ENCODE measurements at regions not wholly inside any gene's neighbourhood (a gene's known extent, or its start where the extent isn't known, plus 50 kb on each side); places are given as distances from the start of the nearest gene placed in this dataset.

GRCh38 chr3:20336572-20336971 is 150.6 kb upstream of the SGO1 start:
- TF ChIP-seq, protein P1, sequence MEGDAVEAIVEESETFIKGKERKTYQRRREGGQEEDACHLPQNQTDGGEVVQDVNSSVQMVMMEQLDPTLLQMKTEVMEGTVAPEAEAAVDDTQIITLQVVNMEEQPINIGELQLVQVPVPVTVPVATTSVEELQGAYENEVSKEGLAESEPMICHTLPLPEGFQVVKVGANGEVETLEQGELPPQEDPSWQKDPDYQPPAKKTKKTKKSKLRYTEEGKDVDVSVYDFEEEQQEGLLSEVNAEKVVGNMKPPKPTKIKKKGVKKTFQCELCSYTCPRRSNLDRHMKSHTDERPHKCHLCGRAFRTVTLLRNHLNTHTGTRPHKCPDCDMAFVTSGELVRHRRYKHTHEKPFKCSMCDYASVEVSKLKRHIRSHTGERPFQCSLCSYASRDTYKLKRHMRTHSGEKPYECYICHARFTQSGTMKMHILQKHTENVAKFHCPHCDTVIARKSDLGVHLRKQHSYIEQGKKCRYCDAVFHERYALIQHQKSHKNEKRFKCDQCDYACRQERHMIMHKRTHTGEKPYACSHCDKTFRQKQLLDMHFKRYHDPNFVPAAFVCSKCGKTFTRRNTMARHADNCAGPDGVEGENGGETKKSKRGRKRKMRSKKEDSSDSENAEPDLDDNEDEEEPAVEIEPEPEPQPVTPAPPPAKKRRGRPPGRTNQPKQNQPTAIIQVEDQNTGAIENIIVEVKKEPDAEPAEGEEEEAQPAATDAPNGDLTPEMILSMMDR (conservative IDR thresholded peaks at IDR 0.05) = no peak
- TF ChIP-seq ZFX (IDR thresholded peaks at IDR 0.05) = no peak
- H3K27ac ChIP-seq = no peak overlapping the region

- TF ChIP-seq, protein P1 (conservative IDR thresholded peaks at IDR 0.05) = no peak
- no peak for TF ChIP-seq ZFX (IDR thresholded peaks at IDR 0.05)
- no peak overlapping the region for H3K27ac ChIP-seq
Observed at GRCh38 chr3:20334842-20335241, 148.8 kb upstream of the SGO1 start.

DNA sequence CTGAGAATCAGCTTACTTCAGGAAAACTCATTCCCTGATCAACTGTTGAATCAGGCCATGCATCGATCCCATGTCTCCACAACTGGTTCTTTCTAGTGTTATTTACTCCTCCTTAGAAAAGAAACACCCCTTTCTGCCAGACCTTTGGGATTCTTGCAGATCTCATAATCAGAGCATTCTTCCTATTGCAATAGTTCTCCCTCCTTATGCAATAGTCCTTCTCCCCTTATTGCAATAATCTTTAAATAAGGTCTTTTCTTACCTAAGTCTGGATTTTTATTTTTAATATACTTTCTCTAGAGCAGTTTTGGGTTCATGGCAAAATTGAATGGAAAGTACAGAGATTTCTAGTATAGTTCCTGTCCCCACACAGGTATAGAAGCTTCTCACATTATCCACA is 141.9 kb upstream of the SGO1 start:
- TF ChIP-seq, protein P1 (conservative IDR thresholded peaks at IDR 0.05) = no peak
- TF ChIP-seq ZFX (IDR thresholded peaks at IDR 0.05) = no peak
- H3K27ac ChIP-seq = no peak overlapping the region

DNA sequence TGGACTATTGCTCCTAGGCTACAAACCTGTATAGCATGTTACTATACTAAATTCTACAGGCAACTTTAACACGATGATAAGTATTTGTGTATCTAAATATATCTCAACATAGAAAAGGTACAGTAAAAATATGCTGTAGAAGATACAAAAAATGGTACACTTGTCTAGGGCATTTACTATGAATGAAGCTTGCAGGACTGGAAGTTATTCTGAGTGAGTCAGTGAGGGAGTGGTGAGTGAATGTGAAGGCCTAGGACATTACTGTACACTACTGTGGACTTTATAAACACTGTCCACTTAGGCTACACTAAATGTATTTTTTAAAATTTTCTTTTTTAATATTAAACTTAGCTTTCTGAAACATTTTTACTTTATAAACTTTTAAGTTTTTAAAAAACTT is 140.5 kb upstream of the SGO1 start:
- no peak for TF ChIP-seq ZFX (IDR thresholded peaks at IDR 0.05)
- TF ChIP-seq, protein P1 (conservative IDR thresholded peaks at IDR 0.05) = no peak
- no peak overlapping the region for H3K27ac ChIP-seq

- H3K27ac ChIP-seq = no peak overlapping the region
- no peak for TF ChIP-seq ZFX (IDR thresholded peaks at IDR 0.05)
- TF ChIP-seq, protein P1 (conservative IDR thresholded peaks at IDR 0.05) = no peak
Observed at GRCh38 chr3:20325563-20325962, 139.6 kb upstream of the SGO1 start.

- H3K27ac ChIP-seq = no peak overlapping the region
- TF ChIP-seq, protein P1 (conservative IDR thresholded peaks at IDR 0.05) = no peak
- TF ChIP-seq ZFX (IDR thresholded peaks at IDR 0.05) = no peak
Observed at GRCh38 chr3:20324664-20325478, 138.9 kb upstream of the SGO1 start.

DNA sequence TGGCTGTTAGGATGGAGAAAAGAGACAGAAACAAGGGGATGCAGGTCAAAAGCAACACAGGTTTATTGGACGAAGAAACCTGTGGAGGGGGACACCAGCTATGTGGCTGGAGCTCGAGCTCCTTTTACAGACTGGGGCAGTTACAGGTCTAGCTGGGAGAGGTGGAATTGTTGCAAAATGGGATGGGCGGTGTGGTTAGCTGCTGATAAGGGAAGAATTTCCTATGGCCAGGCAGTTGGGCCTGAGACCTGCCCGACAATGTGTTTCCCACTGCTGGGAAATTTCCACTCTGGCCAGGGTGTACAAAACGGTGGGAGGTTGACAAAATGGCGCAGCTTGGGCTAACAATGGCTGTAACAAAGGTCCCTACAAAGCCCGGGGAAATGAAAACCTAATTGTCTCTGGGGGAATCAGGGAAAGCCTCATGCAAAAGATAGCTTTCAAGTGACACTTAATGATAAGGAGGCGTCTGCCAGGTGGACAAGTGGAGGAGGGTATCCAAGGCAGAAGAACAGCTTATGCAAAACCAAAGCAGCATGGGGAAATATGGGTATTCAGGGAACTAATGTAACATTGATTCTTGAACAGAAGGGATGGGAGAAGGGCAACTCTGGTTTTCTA is 137.4 kb upstream of the SGO1 start:
- no peak for TF ChIP-seq ZFX (IDR thresholded peaks at IDR 0.05)
- TF ChIP-seq, protein P1 (conservative IDR thresholded peaks at IDR 0.05) = no peak

More for the DNA sequence above, 137.4 kb upstream of the SGO1 start:
- H3K27ac ChIP-seq = no peak overlapping the region

Measured in C4-2B (cell line).